SK-N-SH (cell line): ENCODE measurements at regions not wholly inside any gene's neighbourhood (a gene's known extent, or its start where the extent isn't known, plus 50 kb on each side); places are given as distances from the start of the nearest gene placed in this dataset.

Source experiments
- CTCF ChIA-PET: fragments of 300-600, 350-600 bp; formaldehyde crosslinking; extraction: SDS; loops from one replicate; lab custom pipeline; 2021; lab: Yijun Ruan, JAX
- POLR2A ChIA-PET: fragments of 350-600 bp; sonication (Branson Sonifier 250); formaldehyde crosslinking; extraction: SDS; loops from one replicate; lab custom pipeline; 2020; ENCODE audit warnings: antibody characterized with exemption, inconsistent platforms; lab: Yijun Ruan, JAX
- DNase-seq: peaks from one replicate; pipeline ENCODE4 v3.0.0; 2012
- H2AFZ ChIP-seq: fragments of 200-600 bp; sonication (generic); 2 replicates; pipeline ENCODE4 v1.8.1; 2016; ENCODE audit warnings: antibody characterized with exemption, mild to moderate bottlenecking, low read depth
- H3F3A ChIP-seq: fragments of 200-600 bp; sonication (generic); replicated peaks from 2 replicates; pipeline ENCODE3; 2016; ENCODE audit warnings: antibody characterized with exemption, mild to moderate bottlenecking; ENCODE audit not compliant: insufficient read depth
- H3K27ac ChIP-seq, 2 experiments: fragments of 200-500 bp in 1 of 2; fragments of 200-600 bp in 1 of 2; sonication (Bioruptor generic) in 1 of 2; sonication (generic), shearing (Covaris generic) in 1 of 2; 2 replicates each; pipeline versions ENCODE4 v1.5.1 to v1.6.1; 2014 to 2016; ENCODE audit warnings: low read depth in 2 of 2, inconsistent platforms in 1 of 2, low read length in 1 of 2, mild to moderate bottlenecking in 1 of 2, mixed read lengths in 1 of 2
- H3K27me3 ChIP-seq: fragments of 200-600 bp; sonication (generic), shearing (Covaris generic); 2 replicates; pipeline ENCODE4 v1.6.1; 2016; ENCODE audit warnings: mixed run types; ENCODE audit not compliant: insufficient read depth
- H3K36me3 ChIP-seq, 2 experiments: fragments of 200-500 bp in 1 of 2; fragments of 200-600 bp in 1 of 2; sonication (Bioruptor generic) in 1 of 2; sonication (generic) in 1 of 2; replicated peaks in 1 of 2; 2 replicates each; pipeline versions ENCODE3 to v1.5.1; 2014 to 2016; ENCODE audit warnings: low read length in 1 of 2, mild to moderate bottlenecking in 1 of 2; ENCODE audit not compliant: insufficient read depth in 2 of 2, control insufficient read depth in 1 of 2
- H3K4me1 ChIP-seq, 2 experiments: fragments of 200-500 bp in 1 of 2; fragments of 200-600 bp in 1 of 2; sonication (Bioruptor generic) in 1 of 2; sonication (generic), shearing (Covaris generic) in 1 of 2; 2 replicates each; pipeline versions ENCODE4 v1.5.1 to v1.6.1; 2014 to 2016; ENCODE audit warnings: low read depth in 1 of 2, low read length in 1 of 2, mixed run types in 1 of 2; ENCODE audit not compliant: insufficient read depth in 2 of 2, control insufficient read depth in 1 of 2
- H3K4me2 ChIP-seq: fragments of 200-600 bp; sonication (generic), shearing (Covaris generic); 2 replicates; pipeline ENCODE4 v1.6.1; 2017; ENCODE audit warnings: mixed run types
- H3K4me3 ChIP-seq, 2 experiments: fragments of 200-500 bp in 1 of 2; fragments of 200-600 bp in 1 of 2; sonication (Bioruptor generic) in 1 of 2; sonication (generic), shearing (Covaris generic) in 1 of 2; 2 replicates each; pipeline versions ENCODE4 v1.5.1 to v1.8.1; 2014 to 2016; ENCODE audit warnings: low read depth in 2 of 2, inconsistent platforms in 1 of 2, low read length in 1 of 2, mild to moderate bottlenecking in 1 of 2, mixed read lengths in 1 of 2, moderate library complexity in 1 of 2
- H3K79me2 ChIP-seq: fragments of 200-600 bp; sonication (generic); 2 replicates; pipeline ENCODE4 v1.8.1; 2017; ENCODE audit warnings: mild to moderate bottlenecking; ENCODE audit not compliant: insufficient read depth
- H3K9ac ChIP-seq: fragments of 200-600 bp; sonication (generic); 2 replicates; pipeline ENCODE4 v1.6.1; 2017; ENCODE audit warnings: mixed run types
- H3K9me2 ChIP-seq: fragments of 200-600 bp; sonication (generic); 2 replicates; pipeline ENCODE4 v1.6.1; 2017; ENCODE audit warnings: mixed run types
- H3K9me3 ChIP-seq: fragments of 200-600 bp; sonication (generic); 2 replicates; pipeline ENCODE4 v1.6.1; 2017; ENCODE audit warnings: mixed run types, mild to moderate bottlenecking, moderate library complexity
- H4K20me1 ChIP-seq: fragments of 200-600 bp; sonication (generic); 2 replicates; pipeline ENCODE4 v1.6.1; 2017; ENCODE audit warnings: mild to moderate bottlenecking, mixed run types; ENCODE audit not compliant: insufficient read depth
- CHD2 ChIP-seq: fragments of 150-350 bp; IDR thresholded peaks from 2 replicates; pipeline ENCODE4 v1.6.1; 2018; ENCODE audit warnings: low read length; ENCODE audit not compliant: partially characterized antibody
- GABPA ChIP-seq: IDR thresholded peaks from 2 replicates; pipeline ENCODE4 v1.4.0; 2012; ENCODE audit warnings: low read depth, mild to moderate bottlenecking
- GATA2 ChIP-seq: sonication (generic); formaldehyde crosslinking; IDR thresholded peaks from 2 replicates; pipeline ENCODE4 v1.5.0; 2020; ENCODE audit warnings: mild to moderate bottlenecking, missing genetic modification reagents
- NRF1 ChIP-seq: IDR thresholded peaks from 2 replicates; pipeline ENCODE4 v1.6.1; 2012; ENCODE audit warnings: low read depth, mild to moderate bottlenecking, low read length
- POLR2AphosphoS5 ChIP-seq: IDR thresholded peaks from 2 replicates; pipeline ENCODE4 v1.6.1; 2012; ENCODE audit warnings: low read depth, low read length
- RAD21 ChIP-seq: IDR thresholded peaks from 2 replicates; pipeline ENCODE4 v1.6.1; 2012; ENCODE audit warnings: mild to moderate bottlenecking, low read length
- RFX5 ChIP-seq: IDR thresholded peaks from 2 replicates; pipeline ENCODE4 v1.6.1; 2012; ENCODE audit warnings: mild to moderate bottlenecking, improper control_type of control experiment, low read length
- TCF12 ChIP-seq: IDR thresholded peaks from 2 replicates; pipeline ENCODE4 v1.4.0; 2012
- YY1 ChIP-seq: IDR thresholded peaks from 2 replicates; pipeline ENCODE4 v1.4.0; 2012; ENCODE audit warnings: low read depth, mild to moderate bottlenecking
- WGBS: methylation state at CpG from one replicate; pipeline ENCODE4 v1.1.6; 2017; ENCODE audit warnings: low lambda C conversion rate; 5-methylcytosine and 5-hydroxymethylcytosine counted together
- TF ChIP-seq, protein P1 (sequence below): IDR thresholded peaks from 2 replicates; pipeline ENCODE4 v1.4.0; 2012; ENCODE audit warnings: low read depth, borderline replicate concordance
- TF ChIP-seq, protein P2 (sequence below): IDR thresholded peaks from 2 replicates; pipeline ENCODE4; 2012
- TF ChIP-seq, protein P3 (sequence below): fragments of 200-600 bp; sonication (generic); IDR thresholded peaks from 2 replicates; pipeline ENCODE4 v1.6.1; 2017; ENCODE audit warnings: antibody characterized with exemption, mild to moderate bottlenecking, moderate library complexity

DNA sequence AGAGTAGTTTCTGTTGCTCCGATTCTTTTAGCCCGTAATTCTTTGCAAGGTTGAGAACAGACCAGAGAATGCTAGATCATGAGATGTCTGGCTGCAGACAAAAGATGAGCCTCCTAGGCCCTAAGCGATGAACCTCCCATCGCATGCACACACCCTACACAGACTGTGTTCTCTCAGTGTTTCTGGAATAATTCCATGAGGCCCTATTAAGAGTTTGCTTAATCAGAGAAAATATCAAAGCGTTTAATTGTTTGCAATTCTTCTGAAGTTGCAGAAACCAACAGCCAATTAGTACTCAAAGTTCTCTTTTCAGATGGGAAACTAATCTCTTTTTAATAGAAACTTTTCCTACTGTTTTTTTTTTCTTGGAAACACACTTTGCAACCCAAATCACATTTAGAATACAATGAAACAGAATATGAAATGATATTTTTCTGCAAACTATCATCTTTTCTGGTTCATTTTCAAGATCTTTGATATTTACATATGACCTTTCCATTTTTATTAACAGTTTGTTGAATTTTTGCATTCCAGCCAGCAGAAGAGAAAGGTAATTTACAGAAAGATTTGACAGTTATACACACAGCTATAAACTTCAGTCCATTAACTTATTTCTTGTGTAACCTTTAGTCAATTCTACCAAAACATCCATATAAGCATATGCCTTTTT, 1525.6 kb downstream of the ARAP2 start:
- Histone ChIP-seq H3K27me3 (no peaks in the 10 kb centered on the region), H3K4me3 (no peak overlapping the region), H3K9me2 (no peaks in the 10 kb centered on the region), H3K4me2 (no peak overlapping the region), H4K20me1 (no peaks in the 10 kb centered on the region), H3K4me1 (no peaks in the 10 kb centered on the region), H3K36me3 (no peaks in the 10 kb centered on the region), H2AFZ (no peak overlapping the region), H3F3A (no peaks in the 10 kb centered on the region), H3K9me3 (no peaks in the 10 kb centered on the region), H3K79me2 (no peaks in the 10 kb centered on the region), H3K9ac (no peak overlapping the region), H3K27ac (no peak overlapping the region)
- TF ChIP-seq, protein P1, sequence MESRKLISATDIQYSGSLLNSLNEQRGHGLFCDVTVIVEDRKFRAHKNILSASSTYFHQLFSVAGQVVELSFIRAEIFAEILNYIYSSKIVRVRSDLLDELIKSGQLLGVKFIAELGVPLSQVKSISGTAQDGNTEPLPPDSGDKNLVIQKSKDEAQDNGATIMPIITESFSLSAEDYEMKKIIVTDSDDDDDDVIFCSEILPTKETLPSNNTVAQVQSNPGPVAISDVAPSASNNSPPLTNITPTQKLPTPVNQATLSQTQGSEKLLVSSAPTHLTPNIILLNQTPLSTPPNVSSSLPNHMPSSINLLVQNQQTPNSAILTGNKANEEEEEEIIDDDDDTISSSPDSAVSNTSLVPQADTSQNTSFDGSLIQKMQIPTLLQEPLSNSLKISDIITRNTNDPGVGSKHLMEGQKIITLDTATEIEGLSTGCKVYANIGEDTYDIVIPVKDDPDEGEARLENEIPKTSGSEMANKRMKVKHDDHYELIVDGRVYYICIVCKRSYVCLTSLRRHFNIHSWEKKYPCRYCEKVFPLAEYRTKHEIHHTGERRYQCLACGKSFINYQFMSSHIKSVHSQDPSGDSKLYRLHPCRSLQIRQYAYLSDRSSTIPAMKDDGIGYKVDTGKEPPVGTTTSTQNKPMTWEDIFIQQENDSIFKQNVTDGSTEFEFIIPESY: no peak
- TF ChIP-seq POLR2AphosphoS5 (no peak), TCF12 (no peak), NRF1 (no peak), CHD2 (no peak), YY1 (no peak), GATA2 (no peak), RFX5 (no peak)
- TF ChIP-seq, protein P2, sequence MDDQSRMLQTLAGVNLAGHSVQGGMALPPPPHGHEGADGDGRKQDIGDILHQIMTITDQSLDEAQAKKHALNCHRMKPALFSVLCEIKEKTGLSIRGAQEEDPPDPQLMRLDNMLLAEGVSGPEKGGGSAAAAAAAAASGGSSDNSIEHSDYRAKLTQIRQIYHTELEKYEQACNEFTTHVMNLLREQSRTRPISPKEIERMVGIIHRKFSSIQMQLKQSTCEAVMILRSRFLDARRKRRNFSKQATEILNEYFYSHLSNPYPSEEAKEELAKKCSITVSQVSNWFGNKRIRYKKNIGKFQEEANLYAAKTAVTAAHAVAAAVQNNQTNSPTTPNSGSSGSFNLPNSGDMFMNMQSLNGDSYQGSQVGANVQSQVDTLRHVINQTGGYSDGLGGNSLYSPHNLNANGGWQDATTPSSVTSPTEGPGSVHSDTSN: no peak
- ChIA-PET CTCF (no interaction called here), POLR2A (no interaction called here)
- DNase-seq: no peak
- 63% methylated on average over 5 of the region's 5 CpGs for WGBS

DNA sequence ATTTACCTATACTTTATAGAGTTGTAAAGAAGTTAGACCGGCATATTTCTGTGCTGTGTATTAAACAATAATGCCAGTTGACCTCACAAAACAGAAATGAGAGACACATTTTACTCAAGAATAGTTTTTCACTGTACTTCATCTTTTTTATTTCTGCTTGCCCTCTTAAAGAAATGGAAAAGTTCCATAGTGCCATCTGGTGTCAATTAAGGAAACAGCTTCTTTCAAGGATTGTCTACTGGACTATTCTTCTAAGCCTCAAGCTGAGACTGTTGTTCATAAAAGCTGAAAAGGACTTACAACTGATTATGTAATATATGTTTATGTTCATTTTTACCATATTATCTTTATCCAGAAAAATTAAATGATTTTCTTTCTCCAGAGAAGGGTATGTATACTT, 1523.7 kb downstream of the ARAP2 start:
- DNase-seq: peak; percentile 1

More for the DNA sequence above, 1523.7 kb downstream of the ARAP2 start:
- ChIA-PET POLR2A (no interaction called here), CTCF (interaction anchor here (1.5 kb wide), 2 partner anchors 18 to 1072 kb away, joined by 6 read pairs; no protein-coding TSS in a partner anchor)
- no peaks in the 10 kb centered on the region for H3K79me2 ChIP-seq
- 21% methylated on average over 1 of the region's 1 CpG for WGBS
- no peaks in the 10 kb centered on the region for H4K20me1 ChIP-seq
- no peak overlapping the region for H2AFZ ChIP-seq
- H3K36me3 ChIP-seq: no peaks in the 10 kb centered on the region
- H3K4me2 ChIP-seq: no peak overlapping the region
- no peak overlapping the region; a peak in 1 of 4 replicates for H3K4me3 ChIP-seq
- H3K27ac ChIP-seq: no peak overlapping the region
- H3K27me3 ChIP-seq: no peaks in the 10 kb centered on the region
- TF ChIP-seq, protein P3, sequence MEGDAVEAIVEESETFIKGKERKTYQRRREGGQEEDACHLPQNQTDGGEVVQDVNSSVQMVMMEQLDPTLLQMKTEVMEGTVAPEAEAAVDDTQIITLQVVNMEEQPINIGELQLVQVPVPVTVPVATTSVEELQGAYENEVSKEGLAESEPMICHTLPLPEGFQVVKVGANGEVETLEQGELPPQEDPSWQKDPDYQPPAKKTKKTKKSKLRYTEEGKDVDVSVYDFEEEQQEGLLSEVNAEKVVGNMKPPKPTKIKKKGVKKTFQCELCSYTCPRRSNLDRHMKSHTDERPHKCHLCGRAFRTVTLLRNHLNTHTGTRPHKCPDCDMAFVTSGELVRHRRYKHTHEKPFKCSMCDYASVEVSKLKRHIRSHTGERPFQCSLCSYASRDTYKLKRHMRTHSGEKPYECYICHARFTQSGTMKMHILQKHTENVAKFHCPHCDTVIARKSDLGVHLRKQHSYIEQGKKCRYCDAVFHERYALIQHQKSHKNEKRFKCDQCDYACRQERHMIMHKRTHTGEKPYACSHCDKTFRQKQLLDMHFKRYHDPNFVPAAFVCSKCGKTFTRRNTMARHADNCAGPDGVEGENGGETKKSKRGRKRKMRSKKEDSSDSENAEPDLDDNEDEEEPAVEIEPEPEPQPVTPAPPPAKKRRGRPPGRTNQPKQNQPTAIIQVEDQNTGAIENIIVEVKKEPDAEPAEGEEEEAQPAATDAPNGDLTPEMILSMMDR: peak; percentile 57
- TF ChIP-seq RAD21 (peak; percentile 55), GABPA (no peak)
- H3K9me3 ChIP-seq: no peaks in the 10 kb centered on the region
- H3F3A ChIP-seq: no peaks in the 10 kb centered on the region
- no peaks in the 10 kb centered on the region for H3K9me2 ChIP-seq
- H3K9ac ChIP-seq: no peak overlapping the region
- no peaks in the 10 kb centered on the region for H3K4me1 ChIP-seq
